Left ventricle myocardium inferior (tissue), 1 donor: ENCODE measurements at regions not wholly inside any gene's neighbourhood (a gene's known extent, or its start where the extent isn't known, plus 50 kb on each side); places are given as distances from the start of the nearest gene placed in this dataset.

Experiments
- DNase-seq: peaks from one replicate; pipeline ENCODE4 v3.0.0-alpha.2; 2020
- H3K27ac ChIP-seq: fragments of 200-600 bp; replicated peaks from 2 replicates; pipeline ENCODE4 v1.8.0; 2021
- H3K27me3 ChIP-seq: fragments of 200-600 bp; 2 replicates; pipeline ENCODE4 v1.8.0; 2021; ENCODE audit warnings: low read depth
- H3K36me3 ChIP-seq: fragments of 200-600 bp; 2 replicates; pipeline ENCODE4 v1.8.0; 2021
- H3K4me1 ChIP-seq: fragments of 200-600 bp; 2 replicates; pipeline ENCODE4 v1.8.0; 2021
- H3K4me3 ChIP-seq: fragments of 200-600 bp; 2 replicates; pipeline ENCODE4 v1.8.0; 2021; ENCODE audit warnings: mild to moderate bottlenecking, moderate library complexity
- H3K9me3 ChIP-seq: fragments of 200-600 bp; replicated peaks from 2 replicates; pipeline ENCODE4 v1.8.0; 2021
- intact Hi-C: fragments of 100-400 bp; cut with micrococcal nuclease; formaldehyde crosslinking; loops from one replicate; pipeline ENCODE4 v1.11.0; 2022
- TF ChIP-seq, protein P1 (sequence below): fragments of 200-600 bp; IDR thresholded peaks from 2 replicates; pipeline ENCODE4 v1.8.0; 2021; ENCODE audit warnings: antibody characterized with exemption, mild to moderate bottlenecking, borderline replicate concordance
- donor health status: DM: no; HTN: yes; CAD: no; lungs with severe emphysema.

DNA sequence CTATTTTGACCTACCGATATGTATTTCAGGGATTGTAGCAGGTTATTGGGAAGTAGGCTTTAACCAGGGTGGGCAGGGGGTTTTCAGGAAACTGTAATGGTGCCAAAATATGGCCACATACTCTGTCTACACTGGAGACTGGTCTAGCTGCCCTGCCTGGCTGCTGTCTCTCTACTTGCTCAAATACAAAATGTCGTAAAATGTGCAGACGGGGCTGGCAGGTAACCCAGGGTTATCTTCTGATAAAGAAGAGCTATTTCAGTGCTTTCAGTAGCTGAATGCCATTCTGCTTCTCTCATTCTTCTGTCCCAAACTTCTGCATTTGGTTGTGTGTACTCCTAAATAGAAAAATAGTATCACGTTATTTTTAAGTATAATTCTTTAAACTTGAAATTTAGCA, 616.2 kb downstream of the EPM2A start:
- no peak overlapping the region for H3K27ac ChIP-seq
- peaks cover 9% of the 10 kb centered on the region for H3K9me3 ChIP-seq
- TF ChIP-seq, protein P1, sequence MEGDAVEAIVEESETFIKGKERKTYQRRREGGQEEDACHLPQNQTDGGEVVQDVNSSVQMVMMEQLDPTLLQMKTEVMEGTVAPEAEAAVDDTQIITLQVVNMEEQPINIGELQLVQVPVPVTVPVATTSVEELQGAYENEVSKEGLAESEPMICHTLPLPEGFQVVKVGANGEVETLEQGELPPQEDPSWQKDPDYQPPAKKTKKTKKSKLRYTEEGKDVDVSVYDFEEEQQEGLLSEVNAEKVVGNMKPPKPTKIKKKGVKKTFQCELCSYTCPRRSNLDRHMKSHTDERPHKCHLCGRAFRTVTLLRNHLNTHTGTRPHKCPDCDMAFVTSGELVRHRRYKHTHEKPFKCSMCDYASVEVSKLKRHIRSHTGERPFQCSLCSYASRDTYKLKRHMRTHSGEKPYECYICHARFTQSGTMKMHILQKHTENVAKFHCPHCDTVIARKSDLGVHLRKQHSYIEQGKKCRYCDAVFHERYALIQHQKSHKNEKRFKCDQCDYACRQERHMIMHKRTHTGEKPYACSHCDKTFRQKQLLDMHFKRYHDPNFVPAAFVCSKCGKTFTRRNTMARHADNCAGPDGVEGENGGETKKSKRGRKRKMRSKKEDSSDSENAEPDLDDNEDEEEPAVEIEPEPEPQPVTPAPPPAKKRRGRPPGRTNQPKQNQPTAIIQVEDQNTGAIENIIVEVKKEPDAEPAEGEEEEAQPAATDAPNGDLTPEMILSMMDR: no peak
- no peaks in the 10 kb centered on the region for H3K4me1 ChIP-seq
- H3K27me3 ChIP-seq: no peaks in the 10 kb centered on the region
- intact Hi-C loops: no loop called here
- no peak for DNase-seq
- H3K4me3 ChIP-seq: no peak overlapping the region
- H3K36me3 ChIP-seq: no peaks in the 10 kb centered on the region

DNA sequence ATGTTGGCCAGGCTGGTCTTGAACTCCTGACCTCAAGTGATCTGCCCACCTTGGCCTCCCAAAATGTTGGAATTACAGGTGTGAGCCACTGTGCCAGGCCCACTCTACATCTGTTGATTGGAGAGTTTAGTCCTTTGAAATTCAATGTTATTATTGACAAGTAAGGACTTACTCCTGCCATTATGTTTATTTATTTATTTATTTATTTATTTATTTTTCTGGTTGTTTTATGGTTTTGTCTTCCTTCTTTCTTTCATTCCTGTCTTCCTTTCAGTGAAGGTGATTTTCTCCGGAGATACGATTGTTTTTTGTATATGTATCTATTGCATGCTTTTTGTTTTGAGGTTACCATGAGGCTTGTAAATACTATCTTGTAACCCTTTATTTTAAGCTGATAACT, 602.6 kb downstream of the EPM2A start:
- TF ChIP-seq, protein P1: no peak
- intact Hi-C loops: no loop called here

DNA sequence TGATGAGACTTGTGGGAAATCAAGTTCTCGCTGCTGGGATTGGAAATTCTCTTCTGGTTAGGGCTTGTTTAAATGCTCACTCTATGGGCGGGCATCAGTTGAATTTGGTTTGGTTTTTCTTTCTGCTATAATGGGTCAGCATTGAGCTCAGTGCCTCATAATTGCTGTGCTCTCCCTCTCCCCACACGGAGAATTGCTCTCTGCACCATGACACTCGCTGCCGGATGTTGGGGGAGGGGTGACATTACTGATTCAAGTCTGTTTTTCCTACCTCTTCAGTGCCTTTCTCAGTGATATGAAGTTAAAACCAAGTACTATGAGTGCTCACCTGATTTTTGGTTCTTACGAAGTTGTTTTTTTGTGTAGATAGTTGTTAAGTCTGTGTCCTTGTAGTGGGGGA, 599.6 kb downstream of the EPM2A start:
- no peak for DNase-seq
- intact Hi-C loops: no loop called here
- TF ChIP-seq, protein P1: no peak
- H3K27me3 ChIP-seq: no peaks in the 10 kb centered on the region
- H3K4me3 ChIP-seq: no peak overlapping the region
- H3K9me3 ChIP-seq: no peaks in the 10 kb centered on the region
- no peaks in the 10 kb centered on the region for H3K4me1 ChIP-seq
- H3K36me3 ChIP-seq: no peaks in the 10 kb centered on the region
- H3K27ac ChIP-seq: no peak overlapping the region

More for the DNA sequence above, 602.6 kb downstream of the EPM2A start:
- Histone ChIP-seq H3K36me3 (no peaks in the 10 kb centered on the region), H3K27me3 (no peaks in the 10 kb centered on the region), H3K9me3 (peaks cover 7% of the 10 kb centered on the region), H3K4me1 (no peaks in the 10 kb centered on the region), H3K27ac (no peak overlapping the region), H3K4me3 (no peak overlapping the region)
- DNase-seq: no peak

DNA sequence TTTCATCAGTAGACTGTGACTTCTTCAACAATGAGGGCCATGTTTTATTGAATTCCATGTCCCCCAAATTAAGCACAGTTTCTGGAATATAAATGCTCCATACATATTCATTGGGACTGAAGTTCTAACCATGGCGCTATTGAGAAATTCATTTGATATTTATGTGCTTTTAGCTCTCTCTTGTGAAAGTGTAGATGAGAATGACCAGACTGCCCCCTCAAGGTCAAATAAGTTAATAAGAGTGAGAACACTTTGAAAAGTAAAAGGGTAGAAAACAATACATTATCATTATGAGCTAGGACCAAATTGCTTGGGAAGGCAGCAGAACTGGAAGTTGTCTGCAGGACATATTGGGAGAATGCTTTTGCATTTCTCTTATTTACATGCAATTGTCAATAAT, 597.9 kb downstream of the EPM2A start:
- no peak overlapping the region for H3K4me3 ChIP-seq
- no peak for DNase-seq
- no peaks in the 10 kb centered on the region for H3K9me3 ChIP-seq
- H3K4me1 ChIP-seq: no peaks in the 10 kb centered on the region
- no peaks in the 10 kb centered on the region for H3K27me3 ChIP-seq
- no peak overlapping the region for H3K27ac ChIP-seq
- TF ChIP-seq, protein P1: peak; percentile 21
- intact Hi-C loops: no loop called here
- no peaks in the 10 kb centered on the region for H3K36me3 ChIP-seq

DNA sequence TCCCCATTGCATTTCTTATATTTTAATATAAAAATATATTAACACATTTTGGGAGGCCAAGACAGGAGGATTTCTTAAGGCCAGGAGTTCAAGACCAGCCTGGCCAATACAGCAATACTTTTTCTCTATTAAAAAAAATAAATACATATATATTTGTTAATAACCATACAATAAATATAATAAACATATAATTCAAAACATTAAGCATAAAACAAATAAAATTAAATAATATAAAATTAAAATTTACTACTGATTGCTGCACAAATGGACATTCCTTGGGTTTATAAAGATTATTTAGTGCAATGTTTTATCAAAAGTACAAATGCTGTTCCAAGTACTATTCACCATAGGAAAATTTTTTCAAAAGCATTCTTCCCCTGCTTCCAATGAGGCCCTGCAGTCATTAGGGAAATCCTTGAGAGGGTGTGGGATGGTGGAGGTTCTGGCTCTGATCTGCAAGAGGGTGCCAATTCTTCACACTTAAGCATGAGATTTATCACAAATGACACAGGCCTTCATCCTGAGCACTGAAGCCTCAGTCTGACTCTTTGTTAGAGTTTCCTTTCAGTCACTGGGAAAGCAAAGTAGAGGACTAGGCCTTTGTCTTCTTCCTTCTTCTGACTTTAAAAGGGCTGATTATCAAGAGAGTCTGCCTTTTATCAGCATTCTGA, 596.7 kb downstream of the EPM2A start:
- Histone ChIP-seq H3K4me1 (no peaks in the 10 kb centered on the region), H3K36me3 (no peaks in the 10 kb centered on the region), H3K4me3 (no peak overlapping the region), H3K27ac (no peak overlapping the region), H3K27me3 (no peaks in the 10 kb centered on the region), H3K9me3 (no peaks in the 10 kb centered on the region)
- intact Hi-C loops: no loop called here
- DNase-seq: no peak
- TF ChIP-seq, protein P1: no peak
